Esophagus squamous epithelium (tissue), 5 donors: ENCODE measurements at regions not wholly inside any gene's neighbourhood (a gene's known extent, or its start where the extent isn't known, plus 50 kb on each side); places are given as distances from the start of the nearest gene placed in this dataset.

Experiments
- DNase-seq: peaks from one replicate; lab custom pipeline; 2025; lab: John Stamatoyannopoulos, UW
- H3K27ac ChIP-seq, 4 donors: fragments of 200-600 bp; sonication (generic); one replicate each; pipeline ENCODE4 v1.5.1; 2016 to 2019; ENCODE audit warnings: mild to moderate bottlenecking in 1 of 4
- H3K27me3 ChIP-seq, 4 donors: fragments of 200-600 bp; sonication (generic); 1 replicate in 3 of 4; 2 replicates in 1 of 4; pipeline versions ENCODE4 v1.5.1 to v1.6.0; 2017 to 2021; ENCODE audit warnings: antibody characterized with exemption in 1 of 4
- H3K36me3 ChIP-seq, 3 donors: fragments of 200-600 bp; sonication (generic); one replicate each; pipeline ENCODE4 v1.5.1; 2016 to 2019
- H3K4me1 ChIP-seq, 3 donors: fragments of 200-600 bp; sonication (generic); one replicate each; pipeline ENCODE4 v1.5.1; 2017 to 2019
- H3K4me3 ChIP-seq, 4 donors: fragments of 200-600 bp; sonication (generic); 1 replicate in 3 of 4; 2 replicates in 1 of 4; pipeline ENCODE4 v1.5.1; 2016 to 2019; ENCODE audit warnings: mild to moderate bottlenecking in 2 of 4, moderate library complexity in 1 of 4
- H3K9me3 ChIP-seq, 3 donors: fragments of 200-600 bp; sonication (generic); one replicate each; pipeline ENCODE4 v1.5.1; 2016 to 2019
- CTCF ChIP-seq, 6 experiments: fragments of 450-650 bp in 4 of 6; fragments of 200-600 bp in 2 of 6; sonication (generic) in 2 of 6; IDR thresholded peaks; one replicate each; pipeline ENCODE4 v1.5.1; 2016 to 2019; ENCODE audit warnings: antibody characterized with exemption in 6 of 6, mild to moderate bottlenecking in 4 of 6, moderate library complexity in 4 of 6
- POLR2A ChIP-seq, 4 donors: fragments of 450-650 bp; IDR thresholded peaks; one replicate each; pipeline ENCODE4 v1.6.1; 2017; ENCODE audit warnings: antibody characterized with exemption in 4 of 4, mild to moderate bottlenecking in 4 of 4, moderate library complexity in 3 of 4
- WGBS, 2 donors: methylation state at CpG; one replicate each; pipeline ENCODE4 v1.1.5; 2018; 5-methylcytosine and 5-hydroxymethylcytosine counted together
- intact Hi-C: fragments of 100-400 bp; cut with DNase I; formaldehyde crosslinking; loops from one replicate; pipeline ENCODE4 v1.15.0; 2022
- donor health status: DM: yes; HTN: yes; CAD: no.

GRCh38 chr15:70278644-70279043 lies 180.9 kb upstream of the TLE3 start:
- 61% methylated on average over 3 to 6 of the region's 7 CpGs for WGBS, 2 donors
- peaks cover 0 to 11% (median 0%) of the 10 kb centered on the region in 4 donors for H3K27me3 ChIP-seq
- no peak for TF ChIP-seq CTCF (IDR thresholded peaks at IDR 0.05)
- H3K27ac ChIP-seq = no peak overlapping the region
- DNase-seq = no peak
- H3K9me3 ChIP-seq = no peaks in the 10 kb centered on the region
- no peaks in the 10 kb centered on the region for H3K36me3 ChIP-seq
- intact Hi-C loops = no loop called here
- H3K4me1 ChIP-seq = no peaks in the 10 kb centered on the region
- no peak overlapping the region for H3K4me3 ChIP-seq

GRCh38 chr15:70277556-70277955 lies 179.8 kb upstream of the TLE3 start:
- Histone ChIP-seq H3K9me3 (no peaks in the 10 kb centered on the region), H3K4me1 (no peaks in the 10 kb centered on the region), H3K36me3 (no peaks in the 10 kb centered on the region), H3K4me3 (no peak overlapping the region), H3K27me3 (peaks cover 0 to 15% (median 0%) of the 10 kb centered on the region in 4 donors), H3K27ac (no peak overlapping the region)
- no peak for DNase-seq
- intact Hi-C loops = no loop called here
- WGBS, 2 donors = 91 to 94% methylated on average over 6 to 8 of the region's 8 CpGs
- TF ChIP-seq POLR2A (IDR thresholded peaks at IDR 0.05) (no peak), CTCF (IDR thresholded peaks at IDR 0.05) (no peak)

- no peak for DNase-seq
- H3K27ac ChIP-seq = no peak overlapping the region
These were observed 178.7 kb upstream of the TLE3 start for GRCh38 chr15:70276401-70276800.

GRCh38 chr15:70275461-70276138 lies 177.9 kb upstream of the TLE3 start:
- Histone ChIP-seq H3K4me3 (no peak overlapping the region), H3K36me3 (no peaks in the 10 kb centered on the region), H3K4me1 (peaks cover 8 to 15% (median 13%) of the 10 kb centered on the region in 3 donors), H3K27ac (no peak overlapping the region), H3K9me3 (no peaks in the 10 kb centered on the region), H3K27me3 (peaks cover 0 to 15% (median 0%) of the 10 kb centered on the region in 4 donors)
- 90 to 97% methylated on average over 6 to 7 of the region's 8 CpGs for WGBS, 2 donors
- no peak for DNase-seq
- intact Hi-C loops = no loop called here
- TF ChIP-seq CTCF (IDR thresholded peaks at IDR 0.05) = no peak
- no peak for TF ChIP-seq POLR2A (IDR thresholded peaks at IDR 0.05)

More at GRCh38 chr15:70276401-70276800, 178.7 kb upstream of the TLE3 start:
- Histone ChIP-seq H3K36me3 (no peaks in the 10 kb centered on the region), H3K9me3 (no peaks in the 10 kb centered on the region), H3K27me3 (peaks cover 0 to 15% (median 0%) of the 10 kb centered on the region in 4 donors), H3K4me3 (no peak overlapping the region), H3K4me1 (peaks cover 0 to 7% (median 6%) of the 10 kb centered on the region in 3 donors)
- intact Hi-C loops = no loop called here
- TF ChIP-seq CTCF (IDR thresholded peaks at IDR 0.05) (no peak), POLR2A (IDR thresholded peaks at IDR 0.05) (no peak)
- WGBS, 2 donors = 78 to 83% methylated on average over 1 to 3 of the region's 3 CpGs

- no peak for TF ChIP-seq CTCF (IDR thresholded peaks at IDR 0.05)
- no peak for TF ChIP-seq POLR2A (IDR thresholded peaks at IDR 0.05)
- H3K27me3 ChIP-seq = peaks cover 0 to 15% (median 0%) of the 10 kb centered on the region in 4 donors
- H3K27ac ChIP-seq = no peak overlapping the region
- peaks cover 15 to 22% (median 19%) of the 10 kb centered on the region in 3 donors for H3K4me1 ChIP-seq
- 71 to 81% methylated on average over 4 of the region's 4 CpGs for WGBS, 2 donors
- intact Hi-C loops = no loop called here
- no peaks in the 10 kb centered on the region for H3K9me3 ChIP-seq
- H3K4me3 ChIP-seq = no peak overlapping the region
- no peaks in the 10 kb centered on the region for H3K36me3 ChIP-seq
- DNase-seq = no peak
These were observed 177.2 kb upstream of the TLE3 start for GRCh38 chr15:70274908-70275307.
